Fibroblast of mammary gland (primary cell): ENCODE measurements at regions not wholly inside any gene's neighbourhood (a gene's known extent, or its start where the extent isn't known, plus 50 kb on each side); places are given as distances from the start of the nearest gene placed in this dataset.

Experiments used
- DNase-seq: peaks from one replicate; pipeline ENCODE4 v3.0.0-alpha.2; 2010; ENCODE audit warnings: low read depth
- H3K4me3 ChIP-seq: 2 replicates; pipeline ENCODE4 v1.5.1; 2011; ENCODE audit warnings: low read depth, mild to moderate bottlenecking, low read length, moderate library complexity; ENCODE audit not compliant: control insufficient read depth
- TF ChIP-seq, protein P1 (sequence below): conservative IDR thresholded peaks from 2 replicates; pipeline ENCODE4 v1.5.1; 2011; ENCODE audit warnings: low read depth, low read length, inconsistent platforms; ENCODE audit not compliant: control insufficient read depth, insufficient read depth

DNA sequence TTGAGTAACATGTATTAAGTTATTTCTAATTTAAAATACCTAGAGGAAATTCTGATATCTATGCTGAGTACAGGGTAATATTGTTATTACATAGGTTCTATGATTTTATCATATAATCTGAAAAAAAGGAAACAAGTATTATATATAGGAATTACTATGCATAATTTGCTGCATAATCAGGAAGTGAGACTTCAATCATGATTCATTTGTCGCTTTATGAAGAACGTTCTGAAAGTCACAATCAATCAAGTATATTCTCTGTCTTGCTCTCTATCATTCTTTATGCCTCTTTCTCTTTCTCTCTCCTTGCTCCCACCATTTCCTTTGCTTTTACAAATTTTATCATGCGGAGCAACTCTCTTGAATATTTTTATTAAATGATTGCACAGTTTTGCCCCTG, 1130.3 kb downstream of the PLA2G4A start:
- DNase-seq = no peak
- no peak overlapping the region for H3K4me3 ChIP-seq
- TF ChIP-seq, protein P1, sequence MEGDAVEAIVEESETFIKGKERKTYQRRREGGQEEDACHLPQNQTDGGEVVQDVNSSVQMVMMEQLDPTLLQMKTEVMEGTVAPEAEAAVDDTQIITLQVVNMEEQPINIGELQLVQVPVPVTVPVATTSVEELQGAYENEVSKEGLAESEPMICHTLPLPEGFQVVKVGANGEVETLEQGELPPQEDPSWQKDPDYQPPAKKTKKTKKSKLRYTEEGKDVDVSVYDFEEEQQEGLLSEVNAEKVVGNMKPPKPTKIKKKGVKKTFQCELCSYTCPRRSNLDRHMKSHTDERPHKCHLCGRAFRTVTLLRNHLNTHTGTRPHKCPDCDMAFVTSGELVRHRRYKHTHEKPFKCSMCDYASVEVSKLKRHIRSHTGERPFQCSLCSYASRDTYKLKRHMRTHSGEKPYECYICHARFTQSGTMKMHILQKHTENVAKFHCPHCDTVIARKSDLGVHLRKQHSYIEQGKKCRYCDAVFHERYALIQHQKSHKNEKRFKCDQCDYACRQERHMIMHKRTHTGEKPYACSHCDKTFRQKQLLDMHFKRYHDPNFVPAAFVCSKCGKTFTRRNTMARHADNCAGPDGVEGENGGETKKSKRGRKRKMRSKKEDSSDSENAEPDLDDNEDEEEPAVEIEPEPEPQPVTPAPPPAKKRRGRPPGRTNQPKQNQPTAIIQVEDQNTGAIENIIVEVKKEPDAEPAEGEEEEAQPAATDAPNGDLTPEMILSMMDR = no peak

DNA sequence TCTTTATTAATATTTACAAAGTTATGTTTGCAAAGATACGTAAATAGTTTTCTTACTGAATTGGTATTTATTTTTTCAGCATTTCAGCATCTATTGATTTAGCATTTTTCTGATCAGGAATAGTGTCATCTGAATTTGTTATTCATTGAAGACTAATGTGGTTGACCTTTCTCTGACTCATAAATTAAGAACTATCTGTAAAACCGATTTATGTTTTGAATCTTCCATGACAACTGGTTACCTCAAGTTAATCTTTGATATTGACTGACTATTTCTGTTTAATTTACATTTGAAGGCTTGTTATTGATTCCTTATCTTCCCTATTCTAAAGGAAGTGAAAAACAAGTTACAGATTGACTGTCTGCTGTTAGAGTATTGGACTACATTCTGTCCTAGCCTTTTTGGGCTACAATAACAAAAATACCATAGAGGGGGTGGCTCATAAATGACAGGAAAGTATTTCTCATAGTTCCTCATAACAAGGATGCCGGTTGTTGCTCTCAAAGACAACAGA, 1131.4 kb downstream of the PLA2G4A start:
- no peak for DNase-seq
- no peak overlapping the region for H3K4me3 ChIP-seq
- TF ChIP-seq, protein P1 = no peak

GRCh38 chr1:187961895-187962294, 1133.1 kb downstream of the PLA2G4A start:
- no peak overlapping the region for H3K4me3 ChIP-seq
- TF ChIP-seq, protein P1 = no peak
- no peak for DNase-seq

DNA sequence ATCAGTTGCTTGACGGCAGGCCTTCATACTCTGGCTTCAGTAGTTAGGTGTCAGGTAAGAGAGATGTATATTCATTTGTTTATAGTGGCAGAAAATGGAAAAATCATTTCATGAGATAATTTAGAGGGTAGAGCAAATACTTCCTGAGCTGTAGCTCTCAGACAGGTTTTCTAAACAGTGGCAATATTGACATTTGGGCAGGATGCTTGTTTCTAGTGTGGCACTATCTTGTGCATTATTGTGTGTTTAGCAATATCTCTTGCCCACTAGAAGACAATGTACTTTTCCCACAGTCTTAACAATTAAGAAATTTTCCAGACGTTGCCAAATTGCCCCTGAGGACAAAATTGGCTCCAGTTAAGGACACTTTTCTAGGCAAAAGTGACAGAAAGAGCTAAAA, 1143.1 kb downstream of the PLA2G4A start:
- no peak overlapping the region for H3K4me3 ChIP-seq
- TF ChIP-seq, protein P1 = no peak
- DNase-seq = no peak

- no peak overlapping the region for H3K4me3 ChIP-seq
- DNase-seq = no peak
- TF ChIP-seq, protein P1 = no peak
Measured at GRCh38 chr1:187977298-187977697, 1148.5 kb downstream of the PLA2G4A start.

- TF ChIP-seq, protein P1 = no peak
- no peak overlapping the region for H3K4me3 ChIP-seq
- no peak for DNase-seq
Measured at GRCh38 chr1:187985145-187985896, 1156.6 kb downstream of the PLA2G4A start.
